DOHH2 (cell line): ENCODE measurements at regions not wholly inside any gene's neighbourhood (a gene's known extent, or its start where the extent isn't known, plus 50 kb on each side); places are given as distances from the start of the nearest gene placed in this dataset.
"Not testable (repeated sequence)": the region's sequence is repeated elsewhere in the genome, so short reads cannot be mapped to it uniquely, and the experiment has no call there.

Experiments used
- H3F3A ChIP-seq: fragments of 200-600 bp; sonication (generic), shearing (Covaris generic); 2 replicates; pipeline ENCODE4 v1.6.0; 2016; ENCODE audit warnings: antibody characterized with exemption, mild to moderate bottlenecking; ENCODE audit not compliant: control insufficient read depth, insufficient read depth
- H3K27ac ChIP-seq: fragments of 200-600 bp; sonication (generic); 2 replicates; pipeline ENCODE4 v1.5.1; 2014; ENCODE audit warnings: low read depth, mild to moderate bottlenecking, low read length, moderate library complexity
- H3K27me3 ChIP-seq: fragments of 200-600 bp; sonication (generic); 2 replicates; pipeline ENCODE4 v1.6.1; 2014; ENCODE audit warnings: mild to moderate bottlenecking, low read length, mixed read lengths; ENCODE audit not compliant: control insufficient read depth
- H3K36me3 ChIP-seq: fragments of 200-600 bp; sonication (generic); 2 replicates; pipeline ENCODE4 v1.6.1; 2014; ENCODE audit warnings: mild to moderate bottlenecking, low read length, moderate library complexity, mixed read lengths; ENCODE audit not compliant: control insufficient read depth
- H3K4me1 ChIP-seq: fragments of 200-600 bp; sonication (generic); 2 replicates; pipeline ENCODE4 v1.6.1; 2014; ENCODE audit warnings: mild to moderate bottlenecking, low read length, mixed read lengths; ENCODE audit not compliant: control insufficient read depth
- H3K4me2 ChIP-seq: fragments of 200-600 bp; sonication (generic); 2 replicates; pipeline ENCODE4 v1.6.0; 2014; ENCODE audit warnings: mild to moderate bottlenecking, low read length, moderate library complexity
- H3K4me3 ChIP-seq: fragments of 200-600 bp; sonication (generic); 2 replicates; pipeline ENCODE4 v1.5.1; 2014; ENCODE audit warnings: mild to moderate bottlenecking, low read length, mixed read lengths
- H3K79me2 ChIP-seq: fragments of 200-600 bp; sonication (generic); 2 replicates; pipeline ENCODE4 v1.6.1; 2014; ENCODE audit warnings: mild to moderate bottlenecking, low read length, mixed read lengths; ENCODE audit not compliant: control insufficient read depth
- H3K9me2 ChIP-seq: fragments of 200-600 bp; sonication (generic); replicated peaks from 2 replicates; pipeline ENCODE4 v1.6.1; 2014; ENCODE audit warnings: mild to moderate bottlenecking, low read length, mixed read lengths; ENCODE audit not compliant: control insufficient read depth
- H3K9me3 ChIP-seq: fragments of 200-600 bp; sonication (generic); 2 replicates; pipeline ENCODE4 v1.6.1; 2014; ENCODE audit warnings: antibody characterized with exemption, low read length, mixed read lengths; ENCODE audit not compliant: control insufficient read depth, insufficient read depth
- H4K20me1 ChIP-seq: fragments of 200-600 bp; sonication (generic); 2 replicates; pipeline ENCODE4 v1.6.0; 2014; ENCODE audit warnings: low read depth, mild to moderate bottlenecking, antibody characterized with exemption, low read length, moderate library complexity; ENCODE audit not compliant: control insufficient read depth, insufficient read depth
- EZH2phosphoT487 ChIP-seq: fragments of 200-600 bp; sonication (generic); IDR thresholded peaks from 2 replicates; pipeline ENCODE4 v1.6.1; 2017; ENCODE audit warnings: borderline replicate concordance, mild to moderate bottlenecking, antibody characterized with exemption, low read length, moderate library complexity, mixed read lengths
- TF ChIP-seq, protein P1 (sequence below): fragments of 200-600 bp; sonication (generic); IDR thresholded peaks from one replicate; pipeline ENCODE4 v1.5.1; 2014; ENCODE audit warnings: antibody characterized with exemption, mild to moderate bottlenecking, low read depth, low read length; ENCODE audit not compliant: poor library complexity, severe bottlenecking

DNA sequence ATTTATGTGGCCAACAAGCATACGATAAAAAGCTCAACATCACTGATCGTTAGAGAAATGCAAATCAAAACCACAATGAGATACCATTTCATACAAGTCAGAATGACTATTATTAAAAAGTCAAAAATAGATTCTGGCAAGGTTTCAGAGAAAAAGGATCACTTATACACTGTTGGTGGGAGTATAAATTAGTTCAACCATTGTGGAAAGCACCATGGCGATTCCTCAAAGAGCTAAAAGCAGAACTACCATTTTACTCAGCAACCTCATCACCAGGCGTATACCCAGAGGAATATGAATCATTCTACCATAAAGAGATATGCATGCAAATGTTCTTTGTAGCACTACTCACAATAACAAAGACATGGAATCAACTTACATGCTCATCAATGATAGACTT, 478.7 kb upstream of the GALNTL6 start:
- H3K9me2 ChIP-seq = no peaks in the 10 kb centered on the region
- no peaks in the 10 kb centered on the region for H3K36me3 ChIP-seq
- H3K4me3 ChIP-seq = no peak overlapping the region
- no peak for TF ChIP-seq EZH2phosphoT487
- TF ChIP-seq, protein P1, sequence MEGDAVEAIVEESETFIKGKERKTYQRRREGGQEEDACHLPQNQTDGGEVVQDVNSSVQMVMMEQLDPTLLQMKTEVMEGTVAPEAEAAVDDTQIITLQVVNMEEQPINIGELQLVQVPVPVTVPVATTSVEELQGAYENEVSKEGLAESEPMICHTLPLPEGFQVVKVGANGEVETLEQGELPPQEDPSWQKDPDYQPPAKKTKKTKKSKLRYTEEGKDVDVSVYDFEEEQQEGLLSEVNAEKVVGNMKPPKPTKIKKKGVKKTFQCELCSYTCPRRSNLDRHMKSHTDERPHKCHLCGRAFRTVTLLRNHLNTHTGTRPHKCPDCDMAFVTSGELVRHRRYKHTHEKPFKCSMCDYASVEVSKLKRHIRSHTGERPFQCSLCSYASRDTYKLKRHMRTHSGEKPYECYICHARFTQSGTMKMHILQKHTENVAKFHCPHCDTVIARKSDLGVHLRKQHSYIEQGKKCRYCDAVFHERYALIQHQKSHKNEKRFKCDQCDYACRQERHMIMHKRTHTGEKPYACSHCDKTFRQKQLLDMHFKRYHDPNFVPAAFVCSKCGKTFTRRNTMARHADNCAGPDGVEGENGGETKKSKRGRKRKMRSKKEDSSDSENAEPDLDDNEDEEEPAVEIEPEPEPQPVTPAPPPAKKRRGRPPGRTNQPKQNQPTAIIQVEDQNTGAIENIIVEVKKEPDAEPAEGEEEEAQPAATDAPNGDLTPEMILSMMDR = no peak
- H3K9me3 ChIP-seq = no peaks in the 10 kb centered on the region
- H3F3A ChIP-seq = no peaks in the 10 kb centered on the region
- no peaks in the 10 kb centered on the region for H4K20me1 ChIP-seq
- 0 out of 2 replicates have a peak overlapping the region, but pooled peaks have one; percentile 21 for H3K4me2 ChIP-seq
- H3K79me2 ChIP-seq = no peaks in the 10 kb centered on the region
- H3K27ac ChIP-seq = no peak overlapping the region
- H3K27me3 ChIP-seq = no peaks in the 10 kb centered on the region
- H3K4me1 ChIP-seq = peaks cover 12% of the 10 kb centered on the region

DNA sequence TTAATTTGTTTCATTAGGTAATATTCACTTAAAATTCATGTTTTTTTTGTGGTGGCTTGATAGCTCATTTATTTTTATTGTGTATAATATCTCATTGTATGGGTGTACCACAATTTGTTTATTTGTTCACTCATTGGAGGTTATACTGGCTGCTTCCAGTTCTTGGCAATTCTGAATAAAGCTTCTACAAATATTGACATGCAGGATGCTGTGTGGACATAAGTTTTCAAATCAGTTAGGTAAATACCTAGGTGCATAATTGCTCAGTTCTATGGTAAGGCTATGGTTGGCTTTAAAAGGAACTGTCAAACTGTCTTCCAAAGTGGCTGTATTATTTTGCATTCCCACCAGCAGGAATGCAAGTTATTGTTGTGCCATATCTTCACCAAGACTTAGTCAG, 504.5 kb upstream of the GALNTL6 start:
- no peaks in the 10 kb centered on the region; the same call in 1 of the 2 replicates for H3K9me3 ChIP-seq
- TF ChIP-seq EZH2phosphoT487 = no peak
- TF ChIP-seq, protein P1 = no peak
- no peak overlapping the region for H3K4me2 ChIP-seq

DNA sequence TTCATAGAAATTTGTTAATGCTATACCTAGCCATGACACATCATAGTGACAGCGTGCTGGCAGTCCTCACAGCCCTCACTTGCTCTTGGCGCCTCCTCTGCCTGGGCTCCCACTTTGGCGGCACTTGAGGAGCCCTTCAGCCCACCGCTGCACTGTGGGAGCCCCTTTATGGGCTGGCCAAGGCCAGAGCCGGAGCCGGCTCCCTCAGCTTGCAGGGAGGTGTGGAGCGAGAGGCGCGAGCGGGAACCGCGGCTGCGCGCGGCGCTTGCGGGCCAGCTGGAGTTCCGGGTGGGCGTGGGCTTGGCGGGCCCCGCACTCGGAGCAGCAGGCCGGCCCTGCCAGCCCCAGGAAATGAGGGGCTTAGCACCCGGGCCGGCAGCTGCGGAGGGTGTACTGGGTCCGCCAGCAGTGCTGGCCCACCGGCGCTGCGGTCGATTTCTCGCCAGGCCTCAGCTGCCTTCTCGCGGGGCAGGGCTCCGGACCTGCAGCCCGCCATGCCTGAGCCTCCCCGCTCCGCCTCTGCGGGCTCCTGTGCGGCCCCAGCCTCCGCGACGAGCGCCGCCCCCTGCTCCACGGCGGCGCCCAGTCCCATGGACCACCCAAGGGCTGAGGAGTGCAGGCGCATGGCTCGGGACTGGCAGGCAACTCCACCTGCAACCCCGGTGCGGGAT, 515.0 kb upstream of the GALNTL6 start:
- H4K20me1 ChIP-seq, H3K9me3 ChIP-seq, H3K9me2 ChIP-seq, H3K27me3 ChIP-seq, H3K27ac ChIP-seq, H3K4me2 ChIP-seq, H3K4me3 ChIP-seq, H3K79me2 ChIP-seq, H3F3A ChIP-seq, H3K36me3 ChIP-seq, H3K4me1 ChIP-seq: not testable (repeated sequence)

More for the DNA sequence above, 504.5 kb upstream of the GALNTL6 start:
- H3K36me3 ChIP-seq = no peaks in the 10 kb centered on the region
- no peaks in the 10 kb centered on the region for H3K4me1 ChIP-seq
- H3K9me2 ChIP-seq = no peaks in the 10 kb centered on the region
- no peaks in the 10 kb centered on the region for H3F3A ChIP-seq
- H3K27ac ChIP-seq = no peak overlapping the region
- no peaks in the 10 kb centered on the region for H3K79me2 ChIP-seq
- no peaks in the 10 kb centered on the region for H3K27me3 ChIP-seq
- no peaks in the 10 kb centered on the region for H4K20me1 ChIP-seq
- H3K4me3 ChIP-seq = no peak overlapping the region

DNA sequence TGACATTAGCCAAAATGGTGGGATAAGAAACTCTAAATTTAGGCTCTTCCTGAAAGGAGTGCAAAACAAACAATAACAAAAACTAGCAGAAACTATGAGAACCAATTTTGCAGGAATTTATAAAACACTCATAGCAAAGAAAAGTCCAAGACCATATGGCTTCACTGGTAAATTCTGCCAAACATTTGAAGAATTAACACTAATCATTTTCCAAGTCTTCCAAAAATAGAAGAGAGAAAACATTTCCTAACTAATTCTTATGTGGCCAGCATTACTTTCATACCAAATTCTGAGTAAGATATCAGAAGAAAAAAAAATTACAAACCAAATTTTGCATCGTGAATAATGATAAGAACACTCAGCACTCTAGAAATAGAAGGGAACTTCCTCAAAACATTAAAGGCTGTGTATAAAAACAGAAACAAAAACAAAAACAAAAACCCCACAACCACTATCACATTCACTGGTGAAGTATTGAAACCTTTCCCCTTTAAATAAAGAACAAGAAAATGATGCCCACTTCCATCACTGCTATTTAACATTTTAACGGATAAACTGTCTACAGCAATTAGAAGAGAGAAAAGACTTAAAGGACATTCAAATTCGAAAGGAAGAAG, 524.3 kb upstream of the GALNTL6 start:
- H3K4me2 ChIP-seq = no peak overlapping the region
- H3K27ac ChIP-seq = no peak overlapping the region
- H3K9me3 ChIP-seq = no peaks in the 10 kb centered on the region
- H3K9me2 ChIP-seq = no peaks in the 10 kb centered on the region
- H3K4me1 ChIP-seq = no peaks in the 10 kb centered on the region
- H3K27me3 ChIP-seq = no peaks in the 10 kb centered on the region
- no peaks in the 10 kb centered on the region for H3F3A ChIP-seq
- no peaks in the 10 kb centered on the region for H3K36me3 ChIP-seq
- TF ChIP-seq EZH2phosphoT487 = no peak
- TF ChIP-seq, protein P1 = no peak
- no peaks in the 10 kb centered on the region for H4K20me1 ChIP-seq
- H3K79me2 ChIP-seq = no peaks in the 10 kb centered on the region
- no peak overlapping the region for H3K4me3 ChIP-seq
